DOHH2 (cell line): ENCODE measurements at regions not wholly inside any gene's neighbourhood (a gene's known extent, or its start where the extent isn't known, plus 50 kb on each side); places are given as distances from the start of the nearest gene placed in this dataset.

Experiments used
- EZH2phosphoT487 ChIP-seq: fragments of 200-600 bp; sonication (generic); IDR thresholded peaks from 2 replicates; pipeline ENCODE4 v1.6.1; 2017; ENCODE audit warnings: borderline replicate concordance, mild to moderate bottlenecking, antibody characterized with exemption, low read length, moderate library complexity, mixed read lengths
- TF ChIP-seq, protein P1 (sequence below): fragments of 200-600 bp; sonication (generic); IDR thresholded peaks from one replicate; pipeline ENCODE4 v1.5.1; 2014; ENCODE audit warnings: antibody characterized with exemption, mild to moderate bottlenecking, low read depth, low read length; ENCODE audit not compliant: poor library complexity, severe bottlenecking

DNA sequence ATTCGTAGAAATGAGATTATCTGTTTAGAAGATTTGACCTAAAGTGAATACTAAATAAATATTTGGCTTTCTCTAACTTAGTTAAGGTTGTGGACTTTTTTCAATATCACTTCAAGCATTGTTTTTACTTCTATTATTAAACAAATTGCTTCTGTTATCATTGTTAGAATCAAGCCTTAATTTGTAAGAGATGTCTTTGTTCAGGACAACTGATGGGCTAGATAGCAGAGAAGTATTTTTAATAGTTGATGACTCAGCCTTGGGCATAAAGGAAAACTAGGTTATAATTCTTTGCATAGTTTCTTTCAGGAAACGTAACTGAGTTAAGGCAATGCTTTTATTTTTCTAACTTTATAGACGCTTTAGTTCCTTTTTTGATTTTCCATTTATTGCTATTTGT, 128.8 kb upstream of the SMIM30 start:
- TF ChIP-seq, protein P1, sequence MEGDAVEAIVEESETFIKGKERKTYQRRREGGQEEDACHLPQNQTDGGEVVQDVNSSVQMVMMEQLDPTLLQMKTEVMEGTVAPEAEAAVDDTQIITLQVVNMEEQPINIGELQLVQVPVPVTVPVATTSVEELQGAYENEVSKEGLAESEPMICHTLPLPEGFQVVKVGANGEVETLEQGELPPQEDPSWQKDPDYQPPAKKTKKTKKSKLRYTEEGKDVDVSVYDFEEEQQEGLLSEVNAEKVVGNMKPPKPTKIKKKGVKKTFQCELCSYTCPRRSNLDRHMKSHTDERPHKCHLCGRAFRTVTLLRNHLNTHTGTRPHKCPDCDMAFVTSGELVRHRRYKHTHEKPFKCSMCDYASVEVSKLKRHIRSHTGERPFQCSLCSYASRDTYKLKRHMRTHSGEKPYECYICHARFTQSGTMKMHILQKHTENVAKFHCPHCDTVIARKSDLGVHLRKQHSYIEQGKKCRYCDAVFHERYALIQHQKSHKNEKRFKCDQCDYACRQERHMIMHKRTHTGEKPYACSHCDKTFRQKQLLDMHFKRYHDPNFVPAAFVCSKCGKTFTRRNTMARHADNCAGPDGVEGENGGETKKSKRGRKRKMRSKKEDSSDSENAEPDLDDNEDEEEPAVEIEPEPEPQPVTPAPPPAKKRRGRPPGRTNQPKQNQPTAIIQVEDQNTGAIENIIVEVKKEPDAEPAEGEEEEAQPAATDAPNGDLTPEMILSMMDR: no peak
- no peak for TF ChIP-seq EZH2phosphoT487
